ENCODE measurements at regions not wholly inside any gene's neighbourhood (a gene's known extent, or its start where the extent isn't known, plus 50 kb on each side); places are given as distances from the start of the nearest gene placed in this dataset.

DNA sequence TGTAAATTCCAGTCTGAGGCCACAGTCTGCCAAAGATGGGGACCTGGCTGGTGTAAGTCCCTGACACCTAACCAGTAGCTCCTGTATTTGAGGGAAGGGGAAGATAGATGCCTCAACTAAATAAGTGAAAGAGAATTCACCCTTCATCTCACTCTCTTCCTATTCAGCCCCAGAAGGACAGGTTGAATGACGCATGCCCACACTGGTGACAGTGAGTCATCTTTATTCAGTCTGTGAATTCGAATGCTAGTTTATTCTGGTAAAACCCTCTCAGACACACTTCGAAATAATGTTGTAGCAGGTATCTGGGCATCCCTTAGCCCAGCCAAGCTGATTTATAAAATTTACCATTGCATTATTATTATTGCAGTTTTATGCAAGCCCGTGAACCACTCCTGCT is 617.0 kb upstream of the PRMT6 start:
- Histone ChIP-seq H3K27ac (no peak overlapping the region), H3K27me3 (no peaks in the 10 kb centered on the region), H3K4me1 (no peaks in the 10 kb centered on the region), H3K36me3 (no peaks in the 10 kb centered on the region), H3K4me3 (no peak overlapping the region), H3K9me3 (no peaks in the 10 kb centered on the region)
- no peak for TF ChIP-seq CTCF (IDR thresholded peaks at IDR 0.05)
- intact Hi-C loops (cut with DNase I), result no loop called here
- FAIRE-seq (no peak), ATAC-seq (no peak), DNase-seq (no peak)
- WGBS, 2 donors, result 58 to 65% methylated on average over 4 of the region's 4 CpGs

- no peaks in the 10 kb centered on the region for H3K27me3 ChIP-seq
- ATAC-seq, result no peak
- TF ChIP-seq CTCF (IDR thresholded peaks at IDR 0.05), result no peak
- intact Hi-C loops (cut with DNase I), result no loop called here
- no peak overlapping the region for H3K27ac ChIP-seq
- no peaks in the 10 kb centered on the region for H3K4me1 ChIP-seq
- no peaks in the 10 kb centered on the region for H3K36me3 ChIP-seq
- no peak overlapping the region for H3K4me3 ChIP-seq
- peaks cover 0 to 3% (median 0%) of the 10 kb centered on the region in 4 donors for H3K9me3 ChIP-seq
- DNase-seq, result no peak
- FAIRE-seq, result no peak
Observed at GRCh38 chr1:106447466-106447865, 609.0 kb upstream of the PRMT6 start.

- TF ChIP-seq CTCF (IDR thresholded peaks at IDR 0.05), result no peak
- DNase-seq (no peak), FAIRE-seq (no peak), ATAC-seq (no peak)
- intact Hi-C loops (cut with DNase I), result no loop called here
- H3K27me3 ChIP-seq, result no peaks in the 10 kb centered on the region
- no peak overlapping the region for H3K27ac ChIP-seq
- 35 to 36% methylated on average over 3 of the region's 3 CpGs for WGBS, 2 donors
- H3K9me3 ChIP-seq, result no peaks in the 10 kb centered on the region
- no peak overlapping the region for H3K4me3 ChIP-seq
- no peaks in the 10 kb centered on the region for H3K4me1 ChIP-seq
- no peaks in the 10 kb centered on the region for H3K36me3 ChIP-seq
Observed at GRCh38 chr1:106456832-106457231, 599.6 kb upstream of the PRMT6 start.

- intact Hi-C loops (cut with DNase I), result no loop called here
- Histone ChIP-seq H3K27ac (no peak overlapping the region), H3K36me3 (no peaks in the 10 kb centered on the region), H3K4me3 (no peak overlapping the region), H3K9me3 (no peaks in the 10 kb centered on the region), H3K27me3 (no peaks in the 10 kb centered on the region), H3K4me1 (no peaks in the 10 kb centered on the region)
- no peak for TF ChIP-seq CTCF (IDR thresholded peaks at IDR 0.05)
- WGBS, 2 donors, result 55 to 79% methylated on average over 1 of the region's 1 CpG
- no peak for FAIRE-seq
- ATAC-seq, result no peak
- no peak for DNase-seq
Observed at GRCh38 chr1:106457368-106457767, 599.1 kb upstream of the PRMT6 start.

DNA sequence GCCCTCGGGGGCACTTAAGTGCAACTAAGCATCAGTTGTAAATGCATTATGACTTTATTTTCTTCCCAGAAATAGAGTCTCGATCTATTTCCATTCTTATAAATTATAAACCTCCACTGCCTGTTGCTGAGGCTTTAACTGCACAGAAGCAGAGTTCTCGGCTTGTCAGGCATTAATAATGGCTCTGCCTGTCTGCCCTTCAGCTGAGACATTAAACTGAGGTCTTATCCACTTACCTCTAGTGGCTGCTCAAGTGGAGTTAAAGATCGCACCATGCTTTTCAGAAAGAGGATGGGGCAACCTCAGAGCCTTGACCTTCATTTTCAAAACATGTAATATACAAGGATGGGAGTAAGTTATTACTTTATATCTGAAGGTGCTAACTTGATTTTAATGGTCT is 597.6 kb upstream of the PRMT6 start:
- H3K9me3 ChIP-seq, result no peaks in the 10 kb centered on the region
- no peak overlapping the region for H3K4me3 ChIP-seq
- DNase-seq (no peak), ATAC-seq (no peak), FAIRE-seq (no peak)
- H3K27ac ChIP-seq, result no peak overlapping the region
- H3K36me3 ChIP-seq, result no peaks in the 10 kb centered on the region
- TF ChIP-seq CTCF (IDR thresholded peaks at IDR 0.05), result no peak
- intact Hi-C loops (cut with DNase I), result no loop called here
- 41 to 56% methylated on average over 4 of the region's 4 CpGs for WGBS, 2 donors
- no peaks in the 10 kb centered on the region for H3K4me1 ChIP-seq
- no peaks in the 10 kb centered on the region for H3K27me3 ChIP-seq

Measured in pancreas (tissue), 10 donors.